EH (cell line): ENCODE measurements at regions not wholly inside any gene's neighbourhood (a gene's known extent, or its start where the extent isn't known, plus 50 kb on each side); places are given as distances from the start of the nearest gene placed in this dataset.

Experiments used
- DNase-seq: peaks from one replicate; pipeline ENCODE4 v3.0.0-alpha.2; 2015; ENCODE audit warnings: low read depth

GRCh38 chr6:22399693-22400092 lies 102.9 kb upstream of the PRL start:
- DNase-seq = peak; percentile 75

GRCh38 chr6:22401206-22401605 lies 104.4 kb upstream of the PRL start:
- peak; percentile 22 for DNase-seq

DNA sequence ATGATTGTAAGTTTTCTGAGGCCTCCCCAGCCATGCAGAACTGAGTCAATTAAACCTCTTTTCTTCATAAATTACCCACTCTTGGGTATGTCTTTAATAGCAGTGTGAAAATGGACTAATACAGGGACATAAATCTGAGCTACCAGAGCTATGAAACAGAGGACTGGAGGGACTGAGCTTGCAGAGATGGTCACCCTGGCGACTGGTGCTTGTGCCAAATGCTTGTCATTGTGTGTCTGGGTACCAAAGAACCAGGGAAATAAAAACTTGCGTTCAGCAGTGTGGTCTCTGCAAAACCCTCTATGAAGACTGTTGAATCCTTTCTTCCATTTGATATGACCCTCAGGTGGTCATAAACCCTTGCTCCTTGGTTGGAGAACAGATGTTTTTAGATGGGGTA lies 105.1 kb upstream of the PRL start:
- no peak for DNase-seq

GRCh38 chr6:22409486-22409885 lies 112.7 kb upstream of the PRL start:
- DNase-seq = peak; percentile 41

DNA sequence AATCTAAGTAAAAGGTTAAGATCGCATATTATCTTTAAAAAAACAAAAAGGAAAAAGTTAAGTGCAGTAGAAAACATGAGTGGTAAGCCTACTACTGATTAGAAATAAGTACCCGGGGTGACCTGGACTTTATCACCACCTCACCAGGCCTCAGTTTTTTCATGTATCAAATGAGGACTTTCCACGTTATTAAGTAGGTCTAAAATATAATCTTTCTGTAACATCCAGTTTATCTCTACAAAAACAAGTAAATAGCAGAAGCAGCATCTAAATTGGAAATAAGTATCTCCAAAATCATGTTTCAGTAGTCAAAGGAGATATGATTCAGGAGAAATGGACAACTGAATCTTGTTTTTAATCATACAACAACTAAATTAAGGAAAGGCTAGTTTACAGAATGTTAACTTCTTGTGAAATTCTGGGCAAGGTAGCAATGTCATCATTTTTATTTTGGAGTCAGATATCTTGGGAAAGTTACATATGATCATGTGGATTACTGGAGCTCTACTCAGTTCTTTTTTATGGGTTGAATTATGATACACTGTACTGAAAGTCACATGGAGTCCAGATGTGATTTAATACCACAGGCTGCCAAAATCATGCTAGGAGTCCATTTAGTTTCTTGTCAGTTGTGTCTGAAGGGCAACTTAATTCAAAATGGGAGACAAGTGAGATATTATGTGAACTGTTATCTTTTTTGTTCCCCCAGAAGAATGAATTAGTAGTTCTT lies 114.7 kb upstream of the PRL start:
- DNase-seq = peak; percentile 52

DNA sequence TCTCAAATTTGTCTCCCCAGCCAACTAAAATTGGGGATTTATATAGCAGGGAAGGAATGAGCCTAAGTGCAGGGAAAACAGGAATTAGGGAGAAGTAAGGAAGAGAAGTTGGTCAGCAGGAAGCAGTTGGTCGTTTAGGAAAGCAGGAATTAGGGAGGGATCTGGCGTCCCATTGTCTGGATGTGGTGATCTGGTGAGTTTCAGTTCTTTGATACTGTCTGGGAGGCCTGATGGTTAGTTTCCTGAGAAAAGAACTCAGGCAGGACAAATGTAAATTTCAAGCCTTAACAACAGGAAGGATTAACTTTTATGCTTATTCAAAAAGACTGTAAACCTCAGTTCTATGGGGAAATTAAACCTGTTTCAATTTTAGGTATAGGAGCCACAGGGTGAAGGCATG lies 116.2 kb upstream of the PRL start:
- DNase-seq = no peak

GRCh38 chr6:22413681-22414311 lies 117.0 kb upstream of the PRL start:
- peak; percentile 34 for DNase-seq

DNA sequence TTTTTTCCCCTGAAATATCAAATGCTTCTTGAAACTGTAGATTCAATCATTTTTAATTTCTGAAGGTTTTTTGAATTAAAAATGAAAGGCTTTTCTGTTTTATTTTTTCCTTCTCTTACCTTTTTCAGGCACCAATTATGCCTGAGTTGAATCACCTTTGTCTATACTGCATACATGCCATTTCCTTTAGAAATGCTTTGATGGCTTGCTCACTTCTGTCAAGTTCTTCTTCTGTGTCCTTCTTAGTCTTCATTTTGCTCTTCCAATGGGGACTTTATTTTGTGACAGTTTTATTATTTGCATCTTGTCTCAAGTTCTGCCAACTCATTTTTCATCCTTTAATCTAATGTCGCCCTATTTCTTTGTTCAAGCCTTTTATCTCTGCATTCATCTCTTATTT lies 121.9 kb upstream of the PRL start:
- peak; percentile 15 for DNase-seq

DNA sequence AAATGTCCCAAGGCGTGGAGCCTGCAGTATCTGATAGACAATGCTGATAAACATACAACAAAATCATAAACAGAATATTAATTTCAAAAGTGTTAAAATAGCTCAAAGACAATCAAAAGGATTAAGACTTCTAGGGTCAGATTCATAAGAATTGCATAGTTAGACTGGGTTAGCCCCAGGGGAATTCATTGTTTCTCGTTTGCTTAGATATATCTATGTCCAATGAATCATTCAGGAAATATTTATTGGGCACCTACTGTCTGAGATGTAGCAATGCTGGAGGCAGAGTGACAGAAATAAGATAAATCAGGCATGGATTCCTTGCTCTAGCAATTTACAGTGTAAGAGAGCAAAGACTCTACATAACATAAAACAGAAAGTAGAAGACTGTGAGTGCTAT lies 124.4 kb upstream of the PRL start:
- peak; percentile 84 for DNase-seq

DNA sequence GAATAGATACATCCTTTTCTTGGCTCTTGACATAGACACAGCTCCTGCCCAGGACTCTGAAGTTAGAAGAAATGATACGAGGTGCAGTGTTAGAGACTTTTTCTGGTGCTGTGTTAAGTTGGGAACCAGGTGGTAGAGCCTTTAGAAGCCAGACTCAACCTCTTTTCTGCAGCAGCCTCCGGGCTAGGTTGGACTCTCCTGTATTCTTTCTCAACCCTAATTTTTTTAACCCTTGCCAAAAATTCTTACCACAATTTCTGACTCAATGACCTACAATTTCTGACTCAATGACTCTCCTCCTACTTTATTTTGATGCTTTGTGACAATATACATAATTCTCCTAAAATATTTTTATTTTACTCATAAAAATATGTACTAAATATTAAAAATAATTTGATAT lies 127.4 kb upstream of the PRL start:
- no peak for DNase-seq

DNA sequence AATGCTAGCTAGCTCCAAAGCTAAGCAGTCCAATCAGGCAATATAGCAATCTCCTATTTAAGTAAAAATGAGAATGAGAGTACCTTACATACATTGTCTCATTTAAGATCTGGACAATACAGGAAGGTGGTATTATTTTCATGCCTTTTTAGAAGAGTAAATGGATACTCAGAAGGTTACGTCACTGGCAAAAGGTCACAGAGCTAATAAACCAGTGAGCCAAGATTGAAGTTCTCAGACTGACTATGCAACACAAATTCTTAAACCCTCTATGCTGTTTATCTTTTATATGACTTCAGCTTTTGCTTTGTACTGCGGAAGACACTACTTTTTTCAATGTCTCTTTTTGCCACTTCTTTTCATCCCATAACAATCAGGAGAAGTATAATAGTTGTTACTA lies 135.2 kb upstream of the PRL start:
- peak; percentile 16 for DNase-seq

DNA sequence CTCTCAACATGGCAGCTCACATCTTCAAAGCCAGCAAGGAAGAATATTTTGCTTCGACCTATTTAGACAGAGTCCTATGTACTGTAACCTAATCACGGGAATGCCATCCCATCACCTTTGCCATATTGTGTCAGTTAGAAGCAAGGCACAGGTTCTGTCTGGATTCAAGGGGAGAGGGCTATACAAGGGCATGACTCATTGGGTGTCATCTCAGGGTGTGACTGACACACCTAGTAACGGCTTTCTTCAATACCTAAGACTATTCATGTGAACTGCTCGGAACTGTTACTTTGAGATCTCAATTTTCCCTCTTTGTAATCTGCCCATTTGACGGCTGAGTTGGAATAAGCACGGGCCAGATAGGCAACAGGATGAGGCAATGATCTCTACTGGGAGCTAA lies 135.6 kb upstream of the HDGFL1 start:
- DNase-seq = no peak

DNA sequence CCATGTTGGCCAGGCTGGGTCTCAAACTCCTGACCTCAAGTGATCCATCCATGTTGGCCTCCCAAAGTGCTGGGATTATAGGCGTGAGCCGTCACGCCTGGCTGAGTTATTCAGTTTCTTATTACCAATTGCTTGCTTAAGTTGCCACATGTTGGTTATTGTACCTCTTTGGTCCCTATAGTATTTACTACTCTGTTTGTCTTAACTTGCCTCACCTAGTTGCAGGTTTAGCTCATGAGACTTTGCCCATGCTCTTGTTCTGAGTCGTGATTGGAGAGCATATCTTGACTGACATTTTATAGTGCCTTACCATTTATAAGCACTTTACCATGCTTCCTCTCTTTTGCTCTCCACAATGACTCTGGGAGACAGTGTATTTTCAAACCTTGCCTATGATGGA lies 134.2 kb upstream of the HDGFL1 start:
- no peak for DNase-seq

DNA sequence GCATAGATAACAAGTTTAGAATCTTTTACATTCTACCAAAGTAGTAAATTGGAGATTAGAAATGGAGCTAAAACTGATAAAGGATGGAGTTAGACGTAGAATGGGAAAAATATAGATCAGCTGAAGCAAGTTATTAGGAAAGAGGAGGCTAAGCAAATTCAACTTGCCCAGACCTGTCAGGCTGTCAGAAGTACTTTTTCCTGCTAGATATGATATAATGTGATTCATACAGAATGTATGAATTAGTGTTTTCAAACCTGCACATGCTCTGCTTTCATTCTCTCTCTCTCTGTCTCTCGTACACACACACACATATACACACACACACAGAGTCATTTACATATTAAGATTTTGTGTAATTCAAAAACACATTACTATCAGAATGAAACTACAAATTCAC lies 133.2 kb upstream of the HDGFL1 start:
- DNase-seq = no peak

GRCh38 chr6:22437665-22438064 lies 131.7 kb upstream of the HDGFL1 start:
- DNase-seq = peak; percentile 47

DNA sequence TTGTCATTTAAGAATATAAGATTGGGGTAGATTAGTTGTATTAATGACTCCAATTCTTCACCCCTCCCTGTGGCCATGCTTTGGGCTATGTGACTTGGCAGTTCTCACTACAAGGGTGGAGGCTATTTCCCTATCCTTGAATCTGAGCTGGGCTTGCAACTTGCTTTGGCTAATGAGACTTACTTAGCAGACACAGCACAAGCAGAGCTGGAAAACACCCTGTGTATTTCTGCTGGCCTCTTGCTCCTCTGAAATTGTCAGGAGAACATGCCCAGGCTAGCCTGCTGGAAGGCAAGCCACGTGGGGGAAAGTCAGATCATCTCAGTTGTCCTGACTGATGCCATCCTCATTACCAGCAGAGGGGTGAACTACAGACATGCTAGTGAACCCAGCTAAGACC lies 126.5 kb upstream of the HDGFL1 start:
- peak; percentile 49 for DNase-seq

- DNase-seq = peak; percentile 45
Measured at GRCh38 chr6:22444330-22444729, 125.0 kb upstream of the HDGFL1 start.

GRCh38 chr6:22445946-22446345 lies 123.4 kb upstream of the HDGFL1 start:
- DNase-seq = no peak

DNA sequence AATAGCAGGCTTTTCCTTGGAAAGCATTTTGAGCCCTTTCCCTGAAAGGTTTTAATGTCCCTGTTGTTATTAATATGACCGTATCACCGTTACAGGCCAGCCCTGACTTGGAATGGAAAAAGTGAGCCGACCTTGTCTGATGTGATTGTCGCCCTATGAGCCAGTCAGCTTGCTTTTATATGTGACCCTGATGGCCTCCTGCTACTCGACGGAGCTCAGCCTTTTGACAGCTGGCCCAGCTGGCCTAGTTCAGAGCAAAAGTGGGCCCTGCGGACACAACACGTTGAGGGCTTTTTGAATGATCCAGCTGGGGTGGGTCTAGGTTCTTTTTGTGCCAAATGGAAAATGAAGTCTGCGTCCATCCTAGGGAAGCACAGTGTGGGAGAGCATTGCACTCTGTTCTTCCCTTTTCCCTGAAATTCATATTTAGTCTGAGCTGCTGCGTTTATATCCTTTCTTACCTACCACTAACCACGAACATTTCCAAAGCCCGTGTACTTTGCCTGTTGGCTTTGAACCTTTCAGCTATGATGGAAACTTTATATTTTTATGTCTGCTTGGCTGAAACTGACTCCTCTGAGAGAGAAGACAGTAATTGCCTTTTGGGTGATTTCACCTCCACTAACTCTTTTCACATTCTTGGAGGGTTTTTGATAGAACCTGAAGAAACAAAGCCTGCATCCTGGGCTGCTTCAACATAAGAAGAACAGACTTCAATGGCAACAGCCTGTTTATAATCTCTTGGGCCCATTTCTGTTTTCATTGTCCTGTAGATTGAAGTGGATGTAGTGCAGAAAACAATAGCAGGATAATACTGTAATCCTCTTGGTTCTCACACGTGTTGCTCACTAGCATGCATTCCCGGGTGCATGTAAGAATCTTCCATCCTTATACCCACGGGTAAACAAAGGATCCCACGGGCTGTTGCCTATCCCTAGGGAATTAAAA lies 121.8 kb upstream of the HDGFL1 start:
- no peak for DNase-seq

GRCh38 chr6:22448291-22448711 lies 121.1 kb upstream of the HDGFL1 start:
- DNase-seq = peak; percentile 84

GRCh38 chr6:22451962-22452361 lies 117.4 kb upstream of the HDGFL1 start:
- peak; percentile 83 for DNase-seq

- no peak for DNase-seq
Measured at GRCh38 chr6:22455378-22455777, 114.0 kb upstream of the HDGFL1 start.

DNA sequence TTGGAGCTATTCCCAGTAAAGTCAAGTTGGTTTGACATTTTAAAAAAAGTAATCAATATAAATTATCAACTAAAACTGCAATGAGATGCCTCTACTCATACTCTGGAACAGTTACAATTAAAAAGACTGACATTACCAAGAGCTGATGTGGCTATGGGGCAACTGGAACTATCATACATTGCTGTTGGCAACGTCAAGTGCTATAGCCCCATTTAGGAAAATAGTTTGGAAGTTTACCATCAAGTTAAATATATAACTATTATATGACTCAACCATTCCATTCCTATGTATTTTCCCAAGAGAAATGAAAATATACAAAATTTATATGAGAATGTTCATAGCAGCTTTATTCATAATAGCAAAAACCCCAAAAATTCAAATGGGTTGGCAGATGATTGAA lies 111.4 kb upstream of the HDGFL1 start:
- DNase-seq = peak; percentile 25
